H9 (cell line): ENCODE measurements at regions not wholly inside any gene's neighbourhood (a gene's known extent, or its start where the extent isn't known, plus 50 kb on each side); places are given as distances from the start of the nearest gene placed in this dataset.

Experiments used
- DNase-seq: peaks from one replicate; pipeline ENCODE4 v3.0.0-alpha.2; 2017
- H2AFZ ChIP-seq: one replicate; pipeline ENCODE4 v1.6.1; 2013; ENCODE audit warnings: mild to moderate bottlenecking, low read length, control low read depth, moderate library complexity
- H2AK5ac ChIP-seq: 2 replicates; pipeline ENCODE4 v1.6.1; 2013; ENCODE audit warnings: low read length, control low read depth, mixed read lengths; ENCODE audit not compliant: insufficient read length
- H2BK120ac ChIP-seq: one replicate; pipeline ENCODE4 v1.6.1; 2013; ENCODE audit warnings: low read depth, mild to moderate bottlenecking, low read length, control low read depth, inconsistent platforms; ENCODE audit not compliant: poor library complexity, severe bottlenecking
- H2BK12ac ChIP-seq: 2 replicates; pipeline ENCODE4 v1.6.1; 2013; ENCODE audit warnings: low read length, control low read depth, mixed read lengths, low read depth; ENCODE audit not compliant: insufficient read length
- H2BK15ac ChIP-seq: 2 replicates; pipeline ENCODE4 v1.6.1; 2013; ENCODE audit warnings: low read depth, low read length, control low read depth
- H2BK20ac ChIP-seq: one replicate; pipeline ENCODE4 v1.6.1; 2013; ENCODE audit warnings: low read depth, mild to moderate bottlenecking, low read length, control low read depth, inconsistent platforms; ENCODE audit not compliant: poor library complexity, severe bottlenecking
- H2BK5ac ChIP-seq: 2 replicates; pipeline ENCODE4 v1.6.1; 2013; ENCODE audit warnings: low read length, control low read depth, mixed read lengths; ENCODE audit not compliant: insufficient read length
- H3K14ac ChIP-seq: 2 replicates; pipeline ENCODE4 v1.6.1; 2013; ENCODE audit warnings: low read length, control low read depth; ENCODE audit not compliant: insufficient read depth
- H3K18ac ChIP-seq: 2 replicates; pipeline ENCODE4 v1.6.1; 2013; ENCODE audit warnings: low read depth, mild to moderate bottlenecking, mixed read lengths, low read length, control low read depth; ENCODE audit not compliant: insufficient read length
- H3K23ac ChIP-seq: 2 replicates; pipeline ENCODE4 v1.6.1; 2013; ENCODE audit warnings: low read length, control low read depth, mixed read lengths, low read depth; ENCODE audit not compliant: insufficient read length
- H3K23me2 ChIP-seq: 2 replicates; pipeline ENCODE4 v1.6.1; 2013; ENCODE audit warnings: low read depth, mild to moderate bottlenecking, mixed read lengths, low read length, control low read depth; ENCODE audit not compliant: insufficient read length, poor library complexity, severe bottlenecking
- H3K27ac ChIP-seq: 2 replicates; pipeline ENCODE4 v1.5.1; 2013; ENCODE audit warnings: low read length, control low read depth, mixed read lengths, low read depth; ENCODE audit not compliant: insufficient read length
- H3K27me3 ChIP-seq: 2 replicates; pipeline ENCODE4 v1.6.1; 2013; ENCODE audit warnings: low read length, control low read depth, inconsistent platforms; ENCODE audit not compliant: insufficient read depth
- H3K4ac ChIP-seq: 2 replicates; pipeline ENCODE4 v1.6.1; 2013; ENCODE audit warnings: low read depth, mild to moderate bottlenecking, control low read depth, inconsistent platforms, low read length, moderate library complexity
- H3K4me1 ChIP-seq: 2 replicates; pipeline ENCODE4 v1.6.1; 2013; ENCODE audit warnings: low read length, control low read depth, inconsistent platforms; ENCODE audit not compliant: insufficient read depth
- H3K4me2 ChIP-seq: 2 replicates; pipeline ENCODE4 v1.6.1; 2013; ENCODE audit warnings: low read length, control low read depth, mixed read lengths; ENCODE audit not compliant: insufficient read length, insufficient read depth
- H3K56ac ChIP-seq: 2 replicates; pipeline ENCODE4 v1.6.1; 2013; ENCODE audit warnings: low read depth, mild to moderate bottlenecking, mixed read lengths, low read length, control low read depth; ENCODE audit not compliant: insufficient read length
- H3K79me1 ChIP-seq: 2 replicates; pipeline ENCODE4 v1.6.1; 2013; ENCODE audit warnings: low read depth, mild to moderate bottlenecking, moderate library complexity, low read length, control low read depth, inconsistent platforms; ENCODE audit not compliant: insufficient read depth, poor library complexity, severe bottlenecking
- H3K79me2 ChIP-seq: 2 replicates; pipeline ENCODE4 v1.6.1; 2013; ENCODE audit warnings: low read length, control low read depth, inconsistent platforms; ENCODE audit not compliant: insufficient read depth
- H3K9ac ChIP-seq: 2 replicates; pipeline ENCODE4 v1.6.1; 2013; ENCODE audit warnings: low read length, control low read depth, mixed read lengths; ENCODE audit not compliant: insufficient read length; ENCODE audit errors: extremely low read depth
- H3K9me3 ChIP-seq: one replicate; pipeline ENCODE4 v1.6.1; 2013; ENCODE audit warnings: low read depth, low read length, inconsistent platforms; ENCODE audit not compliant: control insufficient read depth
- H3T11ph ChIP-seq: one replicate; pipeline ENCODE4 v1.6.1; 2013; ENCODE audit warnings: mild to moderate bottlenecking, low read length, control low read depth, inconsistent platforms
- H4K20me1 ChIP-seq: one replicate; pipeline ENCODE4 v1.6.1; 2013; ENCODE audit not compliant: control insufficient read depth, insufficient read length, insufficient read depth
- H4K5ac ChIP-seq: 2 replicates; pipeline ENCODE4 v1.6.1; 2013; ENCODE audit warnings: low read depth, mild to moderate bottlenecking, mixed read lengths, low read length, control low read depth; ENCODE audit not compliant: insufficient read length
- H4K8ac ChIP-seq: replicated peaks from 2 replicates; pipeline ENCODE4 v1.6.1; 2013; ENCODE audit warnings: low read length, control low read depth, mixed read lengths, low read depth; ENCODE audit not compliant: insufficient read length
- H4K91ac ChIP-seq: 2 replicates; pipeline ENCODE4 v1.6.1; 2013; ENCODE audit warnings: low read depth, mild to moderate bottlenecking, moderate library complexity, mixed read lengths, low read length, control low read depth; ENCODE audit not compliant: insufficient read length
- H3K27ac Mint-ChIP-seq, 3 experiments: 2 replicates in 2 of 3; 3 replicates in 1 of 3; pipeline ENCODE4 v1.8.0; 2020 to 2021; ENCODE audit warnings: mixed read lengths in 3 of 3, mild to moderate bottlenecking in 1 of 3, moderate library complexity in 1 of 3
- H3K27me3 Mint-ChIP-seq: 2 replicates; pipeline ENCODE4 v1.8.0; 2021; ENCODE audit warnings: low read depth, mild to moderate bottlenecking, moderate library complexity, mixed read lengths
- H3K36me3 Mint-ChIP-seq, 3 experiments: 2 replicates in 2 of 3; 3 replicates in 1 of 3; pipeline ENCODE4 v1.8.0; 2020 to 2021; ENCODE audit warnings: low read depth in 3 of 3, mixed read lengths in 3 of 3; ENCODE audit not compliant: insufficient read depth in 1 of 3
- H3K4me1 Mint-ChIP-seq, 2 experiments: 2 replicates each; pipeline ENCODE4 v1.8.0; 2020; ENCODE audit warnings: mixed read lengths in 2 of 2
- H3K4me3 Mint-ChIP-seq, 2 experiments: 2 replicates in 1 of 2; 3 replicates in 1 of 2; pipeline ENCODE4 v1.8.0; 2020 to 2021; ENCODE audit warnings: mild to moderate bottlenecking in 2 of 2, mixed read lengths in 2 of 2, moderate library complexity in 1 of 2
- H3K9me3 Mint-ChIP-seq, 2 experiments: 2 replicates in 1 of 2; 3 replicates in 1 of 2; pipeline ENCODE4 v1.8.0; 2020; ENCODE audit warnings: mild to moderate bottlenecking in 2 of 2, mixed read lengths in 2 of 2, moderate library complexity in 1 of 2
- WGBS: extraction: QIAGEN DNeasy Blood & Tissue Kit; methylation state at CpG from one replicate; pipeline ENCODE4 v1.1.7; 2013; ENCODE audit warnings: missing lambda C conversion rate, low lambda C conversion rate, mixed read lengths; ENCODE audit not compliant: insufficient read length; ENCODE audit errors: extremely low coverage; 5-methylcytosine and 5-hydroxymethylcytosine counted together
- TF ChIP-seq, protein P1 (sequence below): fragments of 200-600 bp; sonication (generic); conservative IDR thresholded peaks from 3 replicates; pipeline ENCODE4 v1.8.0; 2021; ENCODE audit warnings: antibody characterized with exemption, mild to moderate bottlenecking

DNA sequence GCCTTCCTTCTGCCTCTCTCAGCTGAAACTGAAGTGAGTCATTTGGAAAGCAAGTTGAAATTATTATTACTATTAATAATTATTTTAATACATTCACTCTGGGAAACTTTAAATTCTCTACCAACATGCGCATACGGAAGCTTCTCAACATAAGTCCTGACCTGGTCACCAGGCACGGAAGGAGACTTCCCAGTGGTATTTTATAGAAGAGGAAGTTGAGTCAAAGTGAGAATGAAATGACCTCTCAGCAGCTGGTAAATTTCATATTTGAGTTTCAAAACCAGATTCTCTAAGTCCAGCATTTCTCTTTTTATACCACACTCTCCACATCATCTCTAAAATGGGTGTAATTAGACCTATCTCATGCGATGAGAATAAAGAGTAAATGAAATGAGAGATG lies 747.4 kb downstream of the VRK1 start:
- Histone ChIP-seq H2AFZ (no peak overlapping the region), H2BK12ac (no peak overlapping the region), H2BK15ac (no peak overlapping the region), H3K4ac (no peak overlapping the region), H3K18ac (no peak overlapping the region), H3K14ac (no peak overlapping the region), H3K27ac (no peak overlapping the region), H3K79me2 (no peaks in the 10 kb centered on the region), H3K9me3 (no peaks in the 10 kb centered on the region), H3K23me2 (no peaks in the 10 kb centered on the region), H2AK5ac (no peak overlapping the region), H3K9ac (no peak overlapping the region), H3K23ac (no peak overlapping the region), H2BK20ac (no peak overlapping the region), H2BK120ac (no peak overlapping the region), H4K20me1 (no peaks in the 10 kb centered on the region), H3K4me1 (no peaks in the 10 kb centered on the region), H3K79me1 (no peaks in the 10 kb centered on the region), H3K27me3 (no peaks in the 10 kb centered on the region), H3T11ph (no peak overlapping the region), H4K8ac (no peak overlapping the region), H4K5ac (no peak overlapping the region), H3K56ac (no peak overlapping the region), H4K91ac (no peak overlapping the region), H2BK5ac (no peak overlapping the region), H3K4me2 (no peak overlapping the region)
- Mint-ChIP-seq H3K9me3 (peaks cover 0 to 3% of the 10 kb centered on the region in 2 experiments; a peak in 1 of 5 replicates), H3K36me3 (no peaks in the 10 kb centered on the region; a peak in 1 of 7 replicates), H3K4me1 (no peaks in the 10 kb centered on the region; a peak in 1 of 4 replicates), H3K4me3 (no peak overlapping the region), H3K27ac (no peak overlapping the region), H3K27me3 (no peaks in the 10 kb centered on the region)
- TF ChIP-seq, protein P1, sequence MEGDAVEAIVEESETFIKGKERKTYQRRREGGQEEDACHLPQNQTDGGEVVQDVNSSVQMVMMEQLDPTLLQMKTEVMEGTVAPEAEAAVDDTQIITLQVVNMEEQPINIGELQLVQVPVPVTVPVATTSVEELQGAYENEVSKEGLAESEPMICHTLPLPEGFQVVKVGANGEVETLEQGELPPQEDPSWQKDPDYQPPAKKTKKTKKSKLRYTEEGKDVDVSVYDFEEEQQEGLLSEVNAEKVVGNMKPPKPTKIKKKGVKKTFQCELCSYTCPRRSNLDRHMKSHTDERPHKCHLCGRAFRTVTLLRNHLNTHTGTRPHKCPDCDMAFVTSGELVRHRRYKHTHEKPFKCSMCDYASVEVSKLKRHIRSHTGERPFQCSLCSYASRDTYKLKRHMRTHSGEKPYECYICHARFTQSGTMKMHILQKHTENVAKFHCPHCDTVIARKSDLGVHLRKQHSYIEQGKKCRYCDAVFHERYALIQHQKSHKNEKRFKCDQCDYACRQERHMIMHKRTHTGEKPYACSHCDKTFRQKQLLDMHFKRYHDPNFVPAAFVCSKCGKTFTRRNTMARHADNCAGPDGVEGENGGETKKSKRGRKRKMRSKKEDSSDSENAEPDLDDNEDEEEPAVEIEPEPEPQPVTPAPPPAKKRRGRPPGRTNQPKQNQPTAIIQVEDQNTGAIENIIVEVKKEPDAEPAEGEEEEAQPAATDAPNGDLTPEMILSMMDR: no peak
- WGBS: no CpG with 5 or more reads among the region's 4 CpGs
- no peak for DNase-seq
